Progenitor cell of endocrine pancreas (in vitro differentiated cells): ENCODE measurements at regions not wholly inside any gene's neighbourhood (a gene's known extent, or its start where the extent isn't known, plus 50 kb on each side); places are given as distances from the start of the nearest gene placed in this dataset.

Experiments used
- DNase-seq: peaks from one replicate; pipeline ENCODE4 v3.0.0; 2021; ENCODE audit warnings: low spot score; ENCODE audit not compliant: unreplicated experiment
- H3K27ac Mint-ChIP-seq: 2 replicates; pipeline ENCODE4 v1.8.0; 2021; ENCODE audit warnings: mild to moderate bottlenecking, moderate library complexity, mixed read lengths
- H3K27me3 Mint-ChIP-seq: 2 replicates; pipeline ENCODE4 v1.8.0; 2021; ENCODE audit warnings: mixed read lengths
- H3K36me3 Mint-ChIP-seq: 2 replicates; pipeline ENCODE4 v1.8.0; 2022; ENCODE audit warnings: mixed read lengths; ENCODE audit not compliant: insufficient read depth
- H3K4me1 Mint-ChIP-seq: 2 replicates; pipeline ENCODE4 v1.8.0; 2021; ENCODE audit warnings: low read depth, mixed read lengths
- H3K4me3 Mint-ChIP-seq: 2 replicates; pipeline ENCODE4 v1.8.0; 2021; ENCODE audit warnings: low read depth, mild to moderate bottlenecking, moderate library complexity, mixed read lengths
- H3K9me3 Mint-ChIP-seq: 2 replicates; pipeline ENCODE4 v1.8.0; 2021; ENCODE audit warnings: low read depth, mixed read lengths
- TF ChIP-seq, protein P1 (sequence below): fragments of 200-600 bp; sonication (generic); IDR thresholded peaks from one replicate; pipeline ENCODE4 v1.5.0; 2021; ENCODE audit warnings: antibody characterized with exemption, mild to moderate bottlenecking; ENCODE audit not compliant: unreplicated experiment

GRCh38 chr6:849075-849506 lies 156.2 kb upstream of the EXOC2 start:
- no peak overlapping the region for H3K4me3 Mint-ChIP-seq
- TF ChIP-seq, protein P1, sequence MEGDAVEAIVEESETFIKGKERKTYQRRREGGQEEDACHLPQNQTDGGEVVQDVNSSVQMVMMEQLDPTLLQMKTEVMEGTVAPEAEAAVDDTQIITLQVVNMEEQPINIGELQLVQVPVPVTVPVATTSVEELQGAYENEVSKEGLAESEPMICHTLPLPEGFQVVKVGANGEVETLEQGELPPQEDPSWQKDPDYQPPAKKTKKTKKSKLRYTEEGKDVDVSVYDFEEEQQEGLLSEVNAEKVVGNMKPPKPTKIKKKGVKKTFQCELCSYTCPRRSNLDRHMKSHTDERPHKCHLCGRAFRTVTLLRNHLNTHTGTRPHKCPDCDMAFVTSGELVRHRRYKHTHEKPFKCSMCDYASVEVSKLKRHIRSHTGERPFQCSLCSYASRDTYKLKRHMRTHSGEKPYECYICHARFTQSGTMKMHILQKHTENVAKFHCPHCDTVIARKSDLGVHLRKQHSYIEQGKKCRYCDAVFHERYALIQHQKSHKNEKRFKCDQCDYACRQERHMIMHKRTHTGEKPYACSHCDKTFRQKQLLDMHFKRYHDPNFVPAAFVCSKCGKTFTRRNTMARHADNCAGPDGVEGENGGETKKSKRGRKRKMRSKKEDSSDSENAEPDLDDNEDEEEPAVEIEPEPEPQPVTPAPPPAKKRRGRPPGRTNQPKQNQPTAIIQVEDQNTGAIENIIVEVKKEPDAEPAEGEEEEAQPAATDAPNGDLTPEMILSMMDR: no peak
- no peak overlapping the region for H3K27ac Mint-ChIP-seq
- peaks cover 9% of the 10 kb centered on the region for H3K9me3 Mint-ChIP-seq
- no peaks in the 10 kb centered on the region for H3K27me3 Mint-ChIP-seq
- H3K4me1 Mint-ChIP-seq: peaks cover 6% of the 10 kb centered on the region
- H3K36me3 Mint-ChIP-seq: no peaks in the 10 kb centered on the region
- DNase-seq: no peak

DNA sequence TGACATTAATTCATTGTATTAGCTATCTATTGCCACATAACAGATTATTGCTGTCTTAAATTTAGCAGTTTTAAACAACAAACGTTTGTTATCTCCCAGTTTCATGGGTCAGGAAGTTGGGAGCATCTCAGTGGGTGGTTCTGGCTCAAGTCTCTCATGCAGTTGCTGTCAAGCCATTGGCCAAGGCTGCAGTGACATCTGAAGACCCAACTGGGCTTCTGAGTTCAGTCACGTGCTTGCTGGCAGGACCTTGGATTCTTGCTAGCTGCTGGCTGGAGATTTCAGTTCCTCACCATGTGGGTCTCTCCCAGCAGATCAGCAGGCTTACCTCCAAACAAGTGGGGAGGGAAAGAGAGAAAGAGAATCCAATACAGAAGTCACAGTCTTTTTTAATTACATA lies 152.6 kb upstream of the EXOC2 start:
- Mint-ChIP-seq H3K27ac (no peak overlapping the region), H3K36me3 (no peaks in the 10 kb centered on the region), H3K27me3 (no peaks in the 10 kb centered on the region), H3K4me3 (no peak overlapping the region), H3K9me3 (peaks cover 12% of the 10 kb centered on the region), H3K4me1 (peaks cover 6% of the 10 kb centered on the region)
- DNase-seq: no peak
- TF ChIP-seq, protein P1: no peak

DNA sequence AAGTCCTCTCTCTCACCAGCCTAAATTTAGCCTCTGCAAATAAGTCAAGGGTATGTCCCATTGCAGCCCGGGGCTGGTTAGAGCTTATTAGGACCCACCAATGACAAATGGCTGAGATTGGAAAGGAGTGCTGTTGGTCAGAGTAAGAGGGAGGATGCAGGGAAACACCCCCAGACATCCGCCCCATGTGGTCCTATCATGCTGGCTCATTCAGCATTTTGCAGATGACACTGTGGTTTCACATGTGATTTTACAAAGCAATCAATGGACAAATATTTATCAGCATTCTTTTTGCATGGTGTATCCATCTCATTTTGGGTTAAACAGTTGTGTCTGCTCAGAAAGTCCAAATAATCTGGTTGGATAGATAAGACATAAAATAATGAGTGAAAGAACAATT lies 152.2 kb upstream of the EXOC2 start:
- H3K4me3 Mint-ChIP-seq: no peak overlapping the region

GRCh38 chr6:842141-842540 lies 149.2 kb upstream of the EXOC2 start:
- Mint-ChIP-seq H3K9me3 (peaks cover 13% of the 10 kb centered on the region), H3K36me3 (no peaks in the 10 kb centered on the region), H3K27me3 (no peaks in the 10 kb centered on the region), H3K27ac (no peak overlapping the region), H3K4me1 (no peaks in the 10 kb centered on the region), H3K4me3 (no peak overlapping the region)
- TF ChIP-seq, protein P1: no peak
- no peak for DNase-seq

More for the DNA sequence above, 152.2 kb upstream of the EXOC2 start:
- H3K36me3 Mint-ChIP-seq: no peaks in the 10 kb centered on the region
- H3K4me1 Mint-ChIP-seq: peaks cover 6% of the 10 kb centered on the region
- H3K27me3 Mint-ChIP-seq: no peaks in the 10 kb centered on the region
- no peak for DNase-seq
- TF ChIP-seq, protein P1: no peak
- peaks cover 12% of the 10 kb centered on the region for H3K9me3 Mint-ChIP-seq
- H3K27ac Mint-ChIP-seq: no peak overlapping the region

DNA sequence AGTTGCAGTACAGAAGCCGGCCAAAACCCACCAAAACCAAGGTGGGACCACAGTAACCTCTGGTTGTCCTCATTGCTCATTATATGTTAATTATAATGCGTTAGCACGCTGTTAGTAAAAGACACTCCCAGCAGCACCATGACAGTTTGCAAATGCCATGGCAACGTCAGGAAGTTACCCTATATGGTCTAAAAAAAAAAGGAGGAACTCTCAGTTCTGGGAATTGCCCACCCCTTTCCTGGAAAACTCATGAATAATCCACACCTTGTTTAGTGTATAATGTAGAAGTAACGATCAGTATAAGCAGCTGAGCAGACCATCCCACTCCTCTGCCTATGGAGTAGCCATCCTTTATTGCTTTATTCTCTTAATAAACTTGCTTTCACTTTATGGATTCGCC lies 148.6 kb upstream of the EXOC2 start:
- Mint-ChIP-seq H3K27me3 (no peaks in the 10 kb centered on the region), H3K27ac (no peak overlapping the region), H3K9me3 (peaks cover 13% of the 10 kb centered on the region), H3K36me3 (no peaks in the 10 kb centered on the region), H3K4me1 (no peaks in the 10 kb centered on the region), H3K4me3 (no peak overlapping the region)
- TF ChIP-seq, protein P1: no peak
- no peak for DNase-seq
